ENCODE measurements at regions not wholly inside any gene's neighbourhood (a gene's known extent, or its start where the extent isn't known, plus 50 kb on each side); places are given as distances from the start of the nearest gene placed in this dataset.
A peak's percentile ranks its signal among the peaks of the same experiment; 100 is the strongest.

- no peak for DNase-seq (ENCODE audit: low spot score)
Observed at GRCh38 chr13:50195045-50195444, 179.8 kb downstream of the KCNRG start.

- no peak for DNase-seq (ENCODE audit: low spot score)
Observed at GRCh38 chr13:50196118-50196517, 180.9 kb downstream of the KCNRG start.

DNA sequence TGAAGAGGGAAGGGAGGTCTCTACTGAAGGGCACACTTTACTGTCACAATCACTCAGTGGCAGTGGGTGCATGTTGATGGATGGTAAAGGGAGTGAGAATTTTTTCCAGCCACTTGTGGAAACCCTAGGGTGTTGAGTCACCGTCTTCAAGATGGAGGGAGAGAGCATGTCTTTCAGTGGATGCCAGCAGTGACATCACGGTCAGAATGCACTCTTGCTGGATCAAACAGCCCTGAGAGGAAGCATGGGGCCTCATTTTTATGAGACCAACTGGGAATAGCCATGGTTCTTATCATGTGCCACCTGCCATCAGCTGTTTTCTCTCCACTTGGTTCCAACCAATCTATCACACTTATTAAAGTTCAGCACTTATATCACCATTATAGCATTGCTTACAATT, 182.5 kb downstream of the KCNRG start:
- DNase-seq (ENCODE audit: low spot score): no peak

GRCh38 chr13:50198508-50198907, 183.3 kb downstream of the KCNRG start:
- no peak for DNase-seq (ENCODE audit: low spot score)

DNA sequence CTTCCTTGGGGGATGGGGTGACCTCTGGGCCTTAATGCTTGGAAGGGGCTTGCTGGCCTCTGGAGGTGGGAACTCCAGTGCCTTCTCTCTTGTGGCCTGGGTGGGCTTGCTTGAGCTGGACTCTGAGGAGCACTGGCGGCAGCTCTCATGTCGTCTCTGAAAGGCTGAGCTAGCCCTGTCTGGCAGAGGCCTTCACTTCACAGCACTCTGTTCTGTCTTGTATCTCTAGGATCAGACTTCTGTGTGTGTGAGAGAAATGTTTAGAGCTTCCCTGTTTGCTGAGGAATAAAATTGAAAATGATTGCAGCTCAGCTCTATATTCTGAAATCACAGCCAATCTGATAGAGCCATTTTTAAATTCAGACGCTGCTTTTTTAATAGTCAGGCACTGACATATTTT, 185.3 kb downstream of the KCNRG start:
- no peak for DNase-seq (ENCODE audit: low spot score)

DNA sequence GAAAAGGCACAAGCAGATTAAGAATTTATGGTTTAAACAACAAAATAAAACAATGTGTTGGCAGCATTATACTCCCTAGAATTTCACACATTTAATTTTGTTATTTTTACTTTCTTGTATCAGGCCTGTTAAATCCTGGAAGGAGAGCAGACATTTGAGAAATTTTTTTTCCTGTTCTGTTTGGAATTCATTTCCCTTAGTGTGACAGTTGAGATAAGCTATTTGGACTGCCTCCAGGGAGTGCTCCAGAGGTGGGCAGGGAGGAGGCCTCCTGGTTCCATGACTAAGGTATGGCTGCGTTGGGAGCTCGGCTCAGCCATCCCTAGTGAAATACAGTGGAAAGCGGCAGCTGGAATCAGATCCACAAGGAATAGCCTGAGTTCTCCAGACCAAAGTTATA, 185.7 kb downstream of the KCNRG start:
- DNase-seq (ENCODE audit: low spot score): no peak

GRCh38 chr13:50202485-50202884, 187.2 kb downstream of the KCNRG start:
- no peak for DNase-seq (ENCODE audit: low spot score)

DNA sequence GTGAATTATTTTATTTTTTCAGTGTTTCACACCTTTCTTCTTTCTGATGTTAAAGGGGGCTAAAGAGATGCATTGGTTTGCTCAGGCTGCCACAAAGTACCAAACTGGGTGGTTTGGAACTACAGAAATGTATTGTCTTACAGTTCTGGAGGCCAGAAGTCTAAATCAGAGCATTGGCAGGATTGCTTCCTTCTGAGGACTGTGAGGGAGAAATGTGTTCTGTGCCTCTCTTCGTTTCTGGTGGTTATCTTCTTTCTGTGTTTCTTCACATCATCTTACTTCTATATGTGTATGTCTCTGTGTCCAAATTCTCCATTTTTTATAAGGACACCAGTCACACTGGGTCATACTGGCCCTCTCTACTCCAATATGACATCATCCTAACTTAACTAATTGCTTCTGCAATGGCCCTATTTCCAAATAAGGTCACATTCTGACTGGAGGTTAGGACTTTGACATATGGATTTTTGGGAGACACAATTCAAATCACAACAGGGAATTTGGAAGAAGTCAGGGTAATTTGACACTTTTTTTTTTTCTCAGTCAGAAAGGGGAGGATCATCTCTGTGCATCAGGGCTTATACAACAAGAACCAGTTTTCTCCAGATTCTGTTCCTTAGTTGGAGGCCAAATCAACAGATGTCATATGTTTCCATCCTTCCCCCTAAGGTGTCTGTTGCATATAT, 188.2 kb downstream of the KCNRG start:
- no peak for DNase-seq (ENCODE audit: low spot score)

DNA sequence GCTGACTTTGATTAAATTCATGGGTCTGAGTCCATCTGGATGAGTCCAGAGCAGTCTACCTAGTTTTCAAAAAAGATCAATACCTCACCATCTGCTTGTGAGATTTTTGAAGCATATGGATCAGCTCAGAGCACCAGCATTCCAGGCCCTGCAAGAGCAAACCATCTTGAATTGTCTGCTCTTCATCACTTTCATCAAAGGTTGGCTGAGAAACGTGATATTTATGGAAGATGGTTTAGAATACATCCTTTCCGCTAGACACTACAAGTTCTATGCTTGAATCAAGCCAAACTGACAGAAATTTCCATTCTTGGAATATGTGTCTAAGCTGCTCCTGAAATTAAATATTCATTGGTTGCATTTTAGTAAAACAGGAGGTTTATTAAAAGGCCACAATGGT, 190.3 kb downstream of the KCNRG start:
- DNase-seq (ENCODE audit: low spot score): no peak

GRCh38 chr13:50208826-50209335, 193.6 kb downstream of the KCNRG start:
- DNase-seq (ENCODE audit: low spot score): peak; percentile 19

DNA sequence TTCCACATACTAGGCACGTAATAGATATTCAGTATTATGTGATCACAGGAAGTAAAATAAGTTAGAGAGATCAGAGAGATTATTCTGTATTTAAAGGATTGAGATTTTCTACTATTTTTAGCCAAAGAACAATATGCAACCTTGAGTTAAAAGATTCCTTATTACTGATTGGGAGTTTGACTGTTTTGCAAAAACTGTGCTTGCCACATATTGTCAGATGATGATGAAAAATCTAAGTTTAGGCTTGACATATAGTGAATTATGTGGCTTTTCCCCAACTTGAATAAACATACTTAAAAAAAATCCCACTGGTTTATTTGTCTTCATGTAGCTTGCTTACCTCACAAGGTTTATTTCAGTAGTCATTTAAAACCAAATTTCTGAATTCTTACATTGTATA, 194.4 kb downstream of the KCNRG start:
- DNase-seq (ENCODE audit: low spot score): no peak

DNA sequence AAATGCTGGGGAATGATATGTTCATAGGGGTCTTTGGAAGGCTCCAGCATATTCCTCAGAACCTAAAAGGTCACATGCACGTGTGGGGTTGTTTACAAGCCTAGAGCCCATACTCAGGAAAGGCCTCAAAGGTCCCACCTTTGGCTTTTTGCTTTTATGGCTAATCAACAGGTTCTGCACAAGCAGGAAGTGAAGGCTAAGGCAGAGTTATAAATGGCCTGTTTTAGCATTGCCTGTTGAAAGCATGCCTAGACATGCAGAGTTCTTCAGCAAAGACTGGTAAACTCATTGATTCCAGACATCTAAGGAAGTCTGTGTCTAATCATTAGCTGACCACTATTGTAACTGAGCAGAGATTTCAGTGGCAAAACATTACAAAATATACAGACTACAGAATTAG, 198.3 kb downstream of the KCNRG start:
- no peak for DNase-seq (ENCODE audit: low spot score)

- no peak for DNase-seq (ENCODE audit: low spot score)
Observed at GRCh38 chr13:50214514-50214913, 199.3 kb downstream of the KCNRG start.

- no peak for DNase-seq (ENCODE audit: low spot score)
Observed at GRCh38 chr13:50215399-50215798, 200.2 kb downstream of the KCNRG start.

DNA sequence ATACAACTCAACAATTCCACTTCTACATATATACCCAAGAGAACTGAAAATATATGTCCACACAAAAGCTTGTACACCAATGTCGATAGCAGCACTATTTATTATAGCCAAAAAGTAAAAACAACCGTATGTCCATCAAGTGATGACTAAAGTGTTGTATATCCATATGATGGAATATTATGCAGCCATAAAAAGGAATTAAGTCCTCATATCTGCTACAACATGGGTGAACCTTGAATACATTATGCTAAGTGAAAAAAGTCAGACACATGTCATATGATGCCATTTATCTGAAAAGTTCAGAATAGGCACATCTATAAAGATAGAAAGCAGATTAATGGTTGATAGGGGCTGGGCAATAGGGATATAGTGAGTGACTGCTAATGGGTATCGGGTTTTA, 204.5 kb downstream of the KCNRG start:
- DNase-seq (ENCODE audit: low spot score): no peak

- no peak for DNase-seq (ENCODE audit: low spot score)
Observed at GRCh38 chr13:50220938-50221337, 205.7 kb downstream of the KCNRG start.

DNA sequence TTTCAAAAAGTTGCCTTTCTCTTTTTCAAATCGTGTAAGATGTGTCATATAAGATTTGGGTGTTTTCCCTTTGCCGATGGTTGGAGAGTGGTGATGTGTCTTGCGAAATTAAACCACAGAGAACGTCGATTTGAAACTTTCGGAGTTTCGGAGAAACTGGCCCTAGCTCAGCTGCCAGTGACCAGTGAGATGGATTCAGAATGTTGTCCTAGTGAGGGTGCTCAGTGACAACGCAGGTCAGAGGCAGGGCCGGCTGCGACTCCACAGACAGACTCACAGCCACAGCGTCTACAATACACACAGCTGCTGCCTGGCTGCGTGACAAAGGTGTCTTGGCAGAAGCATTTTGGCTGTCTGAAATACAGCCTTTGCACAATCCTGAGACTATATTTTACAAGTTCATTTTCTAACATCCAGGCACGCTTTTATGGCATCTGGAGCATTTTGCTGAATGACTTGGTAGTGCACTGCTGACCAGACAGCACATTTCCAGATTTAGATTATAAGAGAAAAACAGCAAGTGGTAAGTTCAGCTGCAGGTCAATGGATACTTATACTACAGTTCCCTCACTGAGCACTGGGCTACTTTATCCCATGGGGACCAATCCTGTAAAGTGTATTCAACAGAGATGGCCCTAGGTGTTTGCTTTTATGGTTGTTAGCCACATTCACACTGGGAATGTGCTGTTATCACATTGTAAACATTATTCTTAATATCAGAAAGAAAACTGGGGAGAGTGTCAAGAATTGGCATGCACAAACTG, 207.5 kb downstream of the KCNRG start:
- DNase-seq (ENCODE audit: low spot score): peak; percentile 6

GRCh38 chr13:50224534-50224933, 209.3 kb downstream of the KCNRG start:
- DNase-seq (ENCODE audit: low spot score): no peak

DNA sequence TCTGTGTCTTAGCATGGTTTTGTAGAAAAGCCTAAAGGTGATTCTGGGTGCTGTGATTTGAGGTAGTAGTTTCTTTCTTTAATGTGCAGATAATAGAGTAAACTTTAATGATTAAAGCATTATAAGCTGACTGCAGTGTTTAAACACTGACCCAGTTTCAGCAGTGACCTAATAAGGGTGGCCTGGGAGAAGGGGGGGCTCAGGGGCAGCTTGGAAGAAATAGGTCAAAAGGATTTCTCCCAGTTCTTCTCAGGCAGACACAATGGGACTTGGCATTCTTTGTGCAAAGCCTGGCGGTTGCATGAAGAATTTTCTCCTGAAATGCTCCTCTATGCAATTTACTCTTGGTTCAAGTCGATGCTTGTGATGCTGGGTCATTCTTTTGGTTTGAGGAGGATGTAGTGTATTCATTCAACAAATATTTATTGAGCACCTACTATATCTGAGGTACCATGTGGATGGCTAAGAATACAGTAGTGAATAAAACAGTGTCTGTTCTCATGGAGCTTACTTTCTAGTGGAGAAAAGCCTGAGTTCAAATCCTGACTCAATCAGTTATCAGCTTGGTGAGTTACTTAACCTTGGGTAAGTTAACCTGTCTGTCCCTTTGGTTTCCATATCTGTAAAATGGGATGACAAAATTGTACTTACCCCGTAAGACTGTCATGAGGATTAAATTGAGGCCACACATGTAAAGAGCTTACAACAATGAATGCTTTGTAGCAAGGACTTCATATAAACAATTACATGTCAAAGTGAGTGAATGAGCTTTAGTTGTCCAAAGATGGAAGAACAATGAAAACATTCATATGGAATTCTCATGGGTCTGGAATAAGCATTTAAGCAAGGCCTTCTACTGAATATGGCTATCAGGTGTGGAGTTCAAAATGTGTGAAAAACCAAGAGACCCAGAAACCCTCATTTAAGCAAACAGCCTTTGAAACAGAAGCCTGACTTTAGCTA, 210.2 kb downstream of the KCNRG start:
- no peak for DNase-seq (ENCODE audit: low spot score)

DNA sequence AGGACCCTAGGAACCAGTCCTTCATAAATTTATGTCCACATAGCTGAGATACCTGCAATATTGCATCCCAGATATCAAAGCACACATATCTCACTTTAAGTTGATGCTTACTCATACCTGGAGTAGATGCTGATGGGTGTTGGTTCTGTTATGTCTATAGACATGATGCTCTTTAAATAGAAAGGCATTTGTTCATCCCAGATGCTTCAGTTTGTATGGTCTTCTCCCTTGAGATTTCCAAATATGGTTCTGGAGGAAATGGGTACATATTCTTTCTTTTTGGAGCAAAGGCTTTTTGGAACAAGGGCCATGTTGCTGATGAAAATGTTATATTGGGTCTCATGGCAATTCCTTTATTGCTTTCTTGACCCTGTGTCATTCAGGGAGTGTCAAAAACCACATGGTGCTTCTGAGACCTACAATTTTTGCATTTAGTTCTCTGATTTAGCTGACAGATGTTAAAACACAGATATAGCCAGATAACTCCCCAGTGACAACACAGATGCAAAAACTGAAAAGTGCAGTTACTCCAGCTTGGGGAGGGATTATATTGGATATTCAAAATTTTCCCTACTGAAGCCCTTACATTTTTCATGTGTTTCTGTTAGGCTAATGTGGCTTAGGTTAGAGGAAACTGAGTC, 211.4 kb downstream of the KCNRG start:
- DNase-seq (ENCODE audit: low spot score): no peak

DNA sequence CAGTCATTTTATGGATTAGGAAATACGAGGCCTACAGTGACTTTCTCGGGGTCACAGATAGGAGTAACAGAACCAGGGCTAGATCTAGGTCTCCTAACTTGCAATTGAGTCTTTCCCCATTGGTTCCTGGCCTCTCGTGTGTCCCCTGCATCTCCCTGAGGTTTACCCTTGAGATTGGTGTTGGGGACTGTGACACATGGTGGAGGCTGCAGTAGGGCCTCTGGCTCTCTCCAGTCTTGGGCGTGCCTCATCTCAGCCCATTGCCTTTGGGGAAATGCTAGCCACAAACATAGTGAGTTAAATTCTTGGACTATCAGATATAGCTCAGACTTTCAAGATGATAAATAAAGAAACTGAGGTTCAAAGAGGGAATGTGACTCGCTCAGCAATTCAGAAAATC, 212.1 kb downstream of the KCNRG start:
- DNase-seq (ENCODE audit: low spot score): no peak

- DNase-seq (ENCODE audit: low spot score): no peak
Observed at GRCh38 chr13:50228527-50228926, 213.3 kb downstream of the KCNRG start.

Data from cerebellar cortex (tissue), 1 donor.